Effector memory CD4-positive, alpha-beta T cell (primary cell): ENCODE measurements at regions not wholly inside any gene's neighbourhood (a gene's known extent, or its start where the extent isn't known, plus 50 kb on each side); places are given as distances from the start of the nearest gene placed in this dataset.

Experiments
- DNase-seq, 3 donors: peaks; one replicate each; pipeline ENCODE4 v3.0.0-alpha.2; 2020
- H3K27ac ChIP-seq: 2 replicates; pipeline ENCODE4 v1.7.0; 2013; ENCODE audit warnings: mild to moderate bottlenecking, low read length, moderate library complexity; ENCODE audit not compliant: insufficient read depth, poor library complexity, severe bottlenecking
- H3K27me3 ChIP-seq: replicated peaks from 2 replicates; pipeline ENCODE4 v1.7.0; 2013; ENCODE audit warnings: mild to moderate bottlenecking, low read length; ENCODE audit not compliant: insufficient read depth, control insufficient read depth, poor library complexity, severe bottlenecking
- H3K36me3 ChIP-seq: 2 replicates; pipeline ENCODE4 v1.7.0; 2013; ENCODE audit warnings: mild to moderate bottlenecking, low read length, moderate library complexity; ENCODE audit not compliant: control insufficient read depth, insufficient read depth
- H3K4me1 ChIP-seq: 2 replicates; pipeline ENCODE4 v1.7.0; 2013; ENCODE audit warnings: low read length, mild to moderate bottlenecking; ENCODE audit not compliant: control insufficient read depth, insufficient read depth, poor library complexity, severe bottlenecking
- H3K4me3 ChIP-seq: 2 replicates; pipeline ENCODE4 v1.7.0; 2013; ENCODE audit warnings: low read length, low read depth, mild to moderate bottlenecking; ENCODE audit not compliant: insufficient read depth, poor library complexity, severe bottlenecking
- H3K9me3 ChIP-seq: 2 replicates; pipeline ENCODE4 v1.7.0; 2013; ENCODE audit warnings: mild to moderate bottlenecking, low read length, moderate library complexity; ENCODE audit not compliant: control insufficient read depth

DNA sequence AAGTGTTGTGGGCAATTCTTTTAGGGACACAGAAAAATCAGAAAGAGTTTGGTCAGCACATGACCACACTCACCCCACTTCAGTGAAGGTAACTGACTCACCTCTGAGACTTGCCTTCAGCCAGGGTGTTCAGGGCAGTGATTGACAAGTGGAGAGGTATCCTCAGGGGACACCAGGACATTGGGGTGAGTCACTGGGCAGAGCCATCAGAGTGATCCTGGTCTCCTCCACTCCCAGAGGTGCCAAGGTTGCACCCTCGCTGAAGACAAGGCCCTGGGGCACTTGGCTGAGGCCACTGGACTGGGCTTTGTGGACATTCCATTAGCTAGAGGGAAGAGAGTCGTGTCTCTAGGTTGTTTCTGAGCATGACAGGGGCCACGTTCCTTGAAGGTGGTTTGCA lies 113.4 kb downstream of the GADD45G start:
- Histone ChIP-seq H3K9me3 (no peaks in the 10 kb centered on the region), H3K27me3 (no peaks in the 10 kb centered on the region), H3K27ac (no peak overlapping the region), H3K4me3 (no peak overlapping the region), H3K36me3 (no peaks in the 10 kb centered on the region), H3K4me1 (peaks cover 16% of the 10 kb centered on the region)
- no peak for DNase-seq

DNA sequence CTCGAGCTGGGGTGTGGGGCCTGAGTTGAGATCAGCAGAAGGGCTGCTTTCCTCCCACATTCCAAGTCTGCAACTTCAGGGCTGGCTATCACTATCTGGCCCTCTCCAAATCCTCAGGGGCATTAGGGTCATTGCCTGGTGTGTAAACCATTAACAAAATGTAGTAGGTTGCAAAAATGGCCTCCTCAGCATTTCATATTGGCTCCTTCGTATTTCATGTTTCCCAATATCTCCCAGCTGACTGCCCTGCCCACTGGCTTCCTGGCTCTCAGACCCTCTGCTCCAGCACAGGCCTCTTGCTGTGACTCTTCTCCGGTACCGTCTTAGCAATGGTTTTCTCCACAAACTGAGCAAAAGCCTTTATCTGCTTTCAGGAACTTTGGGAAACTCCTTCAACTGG lies 113.8 kb downstream of the GADD45G start:
- no peaks in the 10 kb centered on the region for H3K36me3 ChIP-seq

DNA sequence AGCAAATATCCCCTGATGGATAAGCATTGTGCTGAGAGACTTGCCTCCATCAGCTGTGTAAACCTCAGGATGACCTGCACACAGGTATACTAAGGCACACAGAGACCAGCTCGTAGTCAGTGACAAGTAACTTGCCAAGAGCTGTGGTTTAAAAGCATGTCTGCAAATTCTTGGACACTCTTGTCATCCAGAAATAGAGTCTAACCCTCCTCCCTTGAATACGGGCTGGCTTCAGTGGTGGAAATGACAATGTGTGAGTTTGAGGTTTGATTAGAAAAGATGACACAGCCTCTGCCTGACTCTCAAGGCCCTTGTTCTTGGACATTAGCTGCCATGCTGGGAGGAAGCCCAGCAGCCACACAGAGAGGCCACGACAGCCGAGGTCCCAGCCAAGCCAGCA lies 114.4 kb downstream of the GADD45G start:
- H3K36me3 ChIP-seq = no peaks in the 10 kb centered on the region
- H3K27ac ChIP-seq = no peak overlapping the region
- no peak overlapping the region for H3K4me3 ChIP-seq
- DNase-seq = no peak
- peaks cover 16% of the 10 kb centered on the region for H3K4me1 ChIP-seq
- H3K27me3 ChIP-seq = no peaks in the 10 kb centered on the region
- H3K9me3 ChIP-seq = no peaks in the 10 kb centered on the region

More for the DNA sequence above, 113.8 kb downstream of the GADD45G start:
- DNase-seq = no peak
- no peak overlapping the region for H3K27ac ChIP-seq
- H3K27me3 ChIP-seq = no peaks in the 10 kb centered on the region
- H3K9me3 ChIP-seq = no peaks in the 10 kb centered on the region
- H3K4me1 ChIP-seq = peaks cover 16% of the 10 kb centered on the region
- H3K4me3 ChIP-seq = no peak overlapping the region

DNA sequence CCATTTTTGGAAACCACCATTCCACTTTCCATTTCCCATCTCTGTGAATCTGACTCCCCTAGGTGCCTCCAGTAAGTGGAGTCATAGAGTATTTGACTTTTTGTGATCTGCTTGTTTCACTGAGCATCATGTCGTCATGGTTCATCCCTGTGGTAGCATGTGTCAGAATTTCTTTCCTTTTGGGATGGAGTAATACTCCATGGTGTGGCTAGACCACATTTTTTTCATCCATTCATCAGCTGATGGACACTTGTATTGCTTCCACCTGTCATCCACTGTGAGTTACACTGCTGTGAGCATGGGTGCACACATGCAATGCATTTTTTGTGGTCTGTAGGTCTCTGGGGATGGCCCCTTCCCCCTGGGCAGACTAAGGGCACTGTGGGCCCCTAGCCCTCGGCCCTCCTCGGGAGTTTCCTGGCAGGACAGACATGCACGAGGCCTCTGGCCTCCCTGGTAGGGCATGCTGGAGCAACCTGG lies 115.9 kb downstream of the GADD45G start:
- no peak for DNase-seq
- H3K36me3 ChIP-seq = no peaks in the 10 kb centered on the region
- no peaks in the 10 kb centered on the region for H3K9me3 ChIP-seq
- H3K27me3 ChIP-seq = no peaks in the 10 kb centered on the region
- H3K4me1 ChIP-seq = peaks cover 1% of the 10 kb centered on the region
- H3K27ac ChIP-seq = no peak overlapping the region
- no peak overlapping the region for H3K4me3 ChIP-seq

DNA sequence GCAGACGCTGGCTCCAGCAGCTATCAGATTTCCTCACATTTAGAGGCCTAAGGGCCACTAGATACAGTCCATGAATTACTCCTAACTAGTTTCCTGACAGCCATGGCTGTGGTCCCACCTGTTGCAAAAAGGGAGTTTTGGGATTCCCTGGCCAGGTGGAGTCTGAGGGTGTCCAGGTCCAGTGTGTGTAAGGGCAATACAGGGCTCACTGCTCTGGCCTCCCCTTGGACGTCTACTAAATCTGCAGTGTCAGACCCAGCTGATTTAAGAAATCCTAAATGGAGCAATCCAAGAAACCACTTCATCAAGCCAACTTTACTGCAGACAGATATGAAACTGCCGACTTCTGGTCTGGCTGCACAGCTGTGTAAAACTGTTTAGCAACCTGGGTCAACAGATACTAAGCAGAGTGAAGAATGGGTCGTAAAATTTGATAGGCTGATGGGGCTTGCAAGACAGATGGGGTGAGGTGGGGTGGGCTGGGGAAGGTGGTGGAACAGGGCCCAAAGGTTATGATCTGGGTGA lies 116.4 kb downstream of the GADD45G start:
- H3K36me3 ChIP-seq = no peaks in the 10 kb centered on the region
- H3K27me3 ChIP-seq = no peaks in the 10 kb centered on the region
- H3K4me3 ChIP-seq = no peak overlapping the region
- no peak for DNase-seq
- H3K4me1 ChIP-seq = no peaks in the 10 kb centered on the region
- no peak overlapping the region for H3K27ac ChIP-seq
- H3K9me3 ChIP-seq = no peaks in the 10 kb centered on the region

DNA sequence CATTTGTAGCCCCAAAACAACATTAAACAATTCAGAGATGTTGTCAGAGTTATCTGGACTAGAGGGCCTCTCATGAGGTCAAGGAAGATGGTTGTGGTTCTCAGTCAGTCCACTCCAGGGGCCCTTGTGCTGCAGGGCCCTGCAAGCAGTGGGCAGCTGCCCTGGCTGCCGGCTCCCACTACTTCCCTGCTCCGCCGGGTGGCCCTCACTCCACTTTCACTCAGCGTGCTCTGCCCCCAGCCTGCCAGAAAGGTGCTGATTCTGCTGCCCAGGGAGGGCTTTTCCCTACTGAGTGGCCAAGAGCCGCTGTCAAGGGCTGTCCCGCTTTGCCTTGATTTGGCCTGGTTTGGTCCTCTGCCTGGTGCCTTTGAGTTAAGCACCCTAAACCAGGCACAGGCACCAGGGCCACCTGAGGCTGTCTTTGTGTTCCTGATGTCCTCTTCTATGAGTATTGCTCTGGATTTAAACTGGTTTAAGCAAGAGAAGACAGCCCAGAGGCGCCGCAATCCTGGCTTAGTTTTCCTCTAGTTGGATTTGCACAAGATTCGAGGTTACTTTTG lies 117.2 kb downstream of the GADD45G start:
- no peak overlapping the region for H3K4me3 ChIP-seq
- H3K9me3 ChIP-seq = no peaks in the 10 kb centered on the region
- H3K27ac ChIP-seq = no peak overlapping the region
- H3K4me1 ChIP-seq = no peaks in the 10 kb centered on the region
- DNase-seq = no peak
- H3K36me3 ChIP-seq = no peaks in the 10 kb centered on the region
- H3K27me3 ChIP-seq = no peaks in the 10 kb centered on the region

DNA sequence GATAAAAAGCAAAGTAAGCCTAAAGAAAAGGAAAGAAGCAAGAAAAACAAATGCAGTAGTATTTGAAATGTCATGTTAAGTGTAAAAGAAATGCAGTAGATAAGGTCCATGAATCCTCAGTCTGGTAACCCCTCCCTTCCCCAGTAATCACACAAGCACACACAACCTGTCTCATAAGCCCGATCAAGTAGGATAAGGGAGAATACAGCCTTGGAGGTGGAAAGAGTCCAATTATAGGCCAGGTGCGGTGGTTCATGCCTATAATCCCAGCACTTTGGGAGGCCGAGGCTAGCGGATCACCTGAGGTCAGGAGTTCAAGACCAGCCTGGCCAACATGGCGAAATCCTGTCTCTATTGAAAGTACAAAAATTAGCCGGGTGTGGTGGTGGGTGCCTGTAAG lies 117.9 kb downstream of the GADD45G start:
- no peaks in the 10 kb centered on the region for H3K36me3 ChIP-seq
- H3K9me3 ChIP-seq = no peaks in the 10 kb centered on the region
- H3K27me3 ChIP-seq = no peaks in the 10 kb centered on the region
- DNase-seq = no peak
- H3K27ac ChIP-seq = no peak overlapping the region
- H3K4me1 ChIP-seq = no peaks in the 10 kb centered on the region
- no peak overlapping the region for H3K4me3 ChIP-seq

DNA sequence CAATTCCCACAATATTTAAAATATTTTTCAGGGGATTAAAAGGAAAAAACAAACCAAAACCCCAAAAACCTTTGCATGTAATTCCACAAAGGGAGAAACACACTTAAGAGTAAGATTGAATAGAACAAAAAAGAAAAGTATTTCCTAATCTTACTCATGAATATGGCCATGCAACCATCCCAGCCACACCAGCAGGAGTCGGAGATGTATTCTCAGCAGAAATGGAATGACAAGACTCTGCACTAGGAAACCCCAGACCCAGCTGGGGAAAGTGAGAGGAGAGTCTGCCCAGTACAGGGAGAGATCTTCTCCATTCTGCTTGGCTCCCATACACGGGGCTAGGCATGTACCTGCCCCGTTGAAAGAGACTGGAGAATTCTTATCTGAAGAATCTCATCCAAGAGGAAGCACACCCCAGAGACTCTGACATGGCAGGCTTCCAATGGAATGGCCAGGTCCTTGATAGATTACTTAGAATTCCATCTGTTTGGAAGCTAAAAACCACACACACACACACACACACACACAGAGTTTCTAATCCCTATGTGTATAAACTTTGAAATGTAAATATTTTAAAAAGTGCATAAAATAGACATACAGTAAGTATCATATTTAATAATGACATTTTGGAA lies 118.8 kb downstream of the GADD45G start:
- no peak overlapping the region for H3K27ac ChIP-seq
- H3K36me3 ChIP-seq = no peaks in the 10 kb centered on the region
- H3K27me3 ChIP-seq = no peaks in the 10 kb centered on the region
- no peak for DNase-seq
- H3K4me3 ChIP-seq = no peak overlapping the region
- H3K9me3 ChIP-seq = no peaks in the 10 kb centered on the region
- H3K4me1 ChIP-seq = no peaks in the 10 kb centered on the region

DNA sequence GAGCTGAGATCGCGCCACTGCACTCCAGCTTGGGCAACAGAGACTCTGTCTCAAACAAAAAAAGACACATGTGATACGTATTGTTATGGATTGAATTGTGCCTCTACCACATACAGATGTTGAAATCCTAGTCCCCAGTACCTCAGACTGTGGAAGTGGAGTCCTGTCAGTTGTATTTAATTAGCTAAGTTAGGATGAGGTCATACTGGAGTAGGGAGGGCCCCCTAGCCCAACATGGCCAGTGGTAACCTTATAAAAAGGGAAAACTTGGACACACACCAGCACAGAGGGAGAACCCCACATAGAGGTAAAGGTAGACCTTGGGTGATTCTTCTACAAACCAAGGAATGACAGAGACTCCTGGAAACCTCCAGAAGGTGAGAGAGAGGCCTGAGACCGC lies 119.8 kb downstream of the GADD45G start:
- Histone ChIP-seq H3K27me3 (no peaks in the 10 kb centered on the region), H3K4me1 (no peaks in the 10 kb centered on the region), H3K27ac (no peak overlapping the region), H3K4me3 (no peak overlapping the region), H3K9me3 (no peaks in the 10 kb centered on the region), H3K36me3 (no peaks in the 10 kb centered on the region)
- no peak for DNase-seq

DNA sequence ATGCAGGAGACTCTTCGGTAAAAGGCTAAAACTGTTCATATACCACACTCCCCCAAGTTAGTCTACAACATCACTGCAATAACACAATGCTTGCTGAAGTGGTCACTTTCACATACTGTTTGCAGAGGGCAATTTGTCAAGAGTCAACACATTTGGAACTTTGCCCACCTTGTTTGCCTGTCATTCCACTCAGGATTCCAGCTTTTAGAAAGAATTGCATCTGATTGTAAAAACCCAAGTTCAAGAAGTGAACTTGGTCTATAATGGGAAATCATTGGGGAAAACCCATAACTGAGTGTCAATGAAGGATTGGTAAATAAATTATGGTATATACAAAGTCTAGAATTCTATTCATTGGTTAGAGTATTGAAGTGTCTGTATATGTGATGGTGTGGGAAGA lies 120.5 kb downstream of the GADD45G start:
- no peaks in the 10 kb centered on the region for H3K4me1 ChIP-seq

More for the DNA sequence above, 120.5 kb downstream of the GADD45G start:
- Histone ChIP-seq H3K9me3 (no peaks in the 10 kb centered on the region), H3K36me3 (no peaks in the 10 kb centered on the region), H3K27me3 (no peaks in the 10 kb centered on the region), H3K4me3 (no peak overlapping the region), H3K27ac (no peak overlapping the region)
- DNase-seq = no peak
